ENCODE measurements at regions not wholly inside any gene's neighbourhood (a gene's known extent, or its start where the extent isn't known, plus 50 kb on each side); places are given as distances from the start of the nearest gene placed in this dataset.

DNA sequence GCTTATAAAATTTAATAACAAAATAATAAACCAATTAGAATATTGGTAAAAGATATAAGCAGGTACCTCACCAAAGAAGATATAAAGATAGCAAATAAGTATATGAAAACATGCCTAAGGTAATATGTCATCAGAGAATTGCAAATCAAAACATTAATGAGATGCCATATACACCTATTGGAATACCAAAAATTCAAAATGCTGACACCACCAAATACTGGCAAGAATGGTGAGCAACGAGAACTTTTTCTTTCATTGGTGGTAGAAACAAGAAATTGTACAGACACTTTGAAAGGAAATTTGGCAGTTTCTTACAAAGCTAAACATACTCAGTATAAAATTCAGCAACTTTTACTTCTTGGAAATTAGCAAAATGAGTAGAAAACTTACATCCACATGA, 346.9 kb upstream of the ROBO1 start:
- DNase-seq, result no peak

- DNase-seq, result no peak
These were observed 345.5 kb upstream of the ROBO1 start for GRCh38 chr3:80113331-80113730.

DNA sequence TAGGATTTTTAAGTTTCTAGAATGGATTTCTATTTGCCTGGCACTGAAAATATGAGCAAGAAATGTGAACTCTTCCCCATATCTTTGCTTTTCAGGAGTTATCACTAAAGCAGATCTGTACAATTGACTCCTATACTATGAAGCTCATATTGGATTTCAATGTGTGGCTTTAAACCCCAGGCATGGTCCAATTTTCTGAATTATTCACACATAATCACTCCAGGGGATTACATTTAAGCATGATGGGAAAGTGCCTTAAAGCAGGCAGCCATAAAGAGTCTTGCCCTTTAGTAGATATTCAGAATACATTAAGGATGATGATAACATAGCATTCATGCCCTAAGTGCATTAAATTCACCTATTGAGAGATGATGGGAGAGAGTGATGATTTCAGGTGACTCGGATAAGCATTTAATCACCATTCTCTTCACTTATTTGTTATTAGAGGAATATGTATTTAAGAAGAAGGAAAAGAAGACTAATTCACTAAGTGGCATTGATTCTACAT, 331.8 kb upstream of the ROBO1 start:
- DNase-seq, result no peak

DNA sequence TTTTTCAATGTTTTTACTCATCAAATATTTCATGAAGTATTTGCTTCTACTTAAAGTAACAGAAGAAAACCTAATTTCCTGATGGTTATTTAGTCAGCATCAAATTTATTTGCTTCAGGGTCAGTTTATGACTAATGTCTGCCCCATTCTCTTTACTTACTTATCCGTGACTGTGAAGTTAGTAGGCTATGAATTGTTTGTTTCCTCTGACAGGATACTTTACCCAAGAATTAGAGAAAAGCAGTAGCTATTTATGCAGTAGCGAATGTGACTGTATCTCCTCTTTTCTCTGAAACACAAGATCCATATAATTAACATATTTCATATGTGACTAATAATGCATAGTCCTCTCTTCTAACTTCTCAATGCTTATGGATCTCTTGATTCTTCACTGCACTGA, 329.9 kb upstream of the ROBO1 start:
- no peak for DNase-seq

- DNase-seq, result no peak
These were observed 329.1 kb upstream of the ROBO1 start for GRCh38 chr3:80096909-80097308.

DNA sequence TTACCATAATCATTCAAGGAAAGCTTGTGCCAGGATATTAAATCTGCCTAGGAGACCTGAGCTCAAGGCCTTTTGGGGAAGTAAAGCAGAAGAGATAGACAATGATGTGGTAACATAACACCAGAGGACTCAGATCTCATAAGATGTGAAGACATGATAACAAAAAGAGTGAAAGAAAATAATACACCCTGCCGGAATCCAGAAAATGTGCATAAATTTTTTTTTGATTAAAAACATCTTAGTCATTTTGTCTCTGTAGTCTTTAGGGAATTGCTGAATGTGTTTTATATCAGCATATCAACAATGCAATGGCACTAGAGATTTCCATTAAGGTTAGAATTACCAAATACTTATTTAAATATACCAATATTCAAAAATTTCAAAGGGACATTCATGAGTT, 326.8 kb upstream of the ROBO1 start:
- no peak for DNase-seq

DNA sequence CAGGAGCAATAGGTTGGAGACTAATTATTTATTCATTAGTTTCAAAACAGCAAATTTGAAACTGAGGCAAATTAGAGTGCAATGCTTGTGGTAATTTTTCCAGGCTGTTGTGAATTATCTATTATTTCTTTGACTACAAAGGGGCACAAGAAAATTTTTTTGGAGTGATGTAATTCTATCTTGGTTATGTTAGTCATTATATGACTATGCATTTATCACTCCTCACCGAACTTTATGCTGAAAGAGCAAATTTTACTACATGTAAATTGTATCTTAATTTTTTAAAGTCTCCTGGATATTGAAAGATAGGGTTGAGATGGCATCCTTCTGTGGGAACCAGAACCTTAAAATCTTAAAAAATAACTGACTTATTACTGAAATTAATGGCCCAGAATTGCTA, 320.0 kb upstream of the ROBO1 start:
- DNase-seq, result no peak

- DNase-seq, result no peak
These were observed 318.6 kb upstream of the ROBO1 start for GRCh38 chr3:80086426-80086825.

DNA sequence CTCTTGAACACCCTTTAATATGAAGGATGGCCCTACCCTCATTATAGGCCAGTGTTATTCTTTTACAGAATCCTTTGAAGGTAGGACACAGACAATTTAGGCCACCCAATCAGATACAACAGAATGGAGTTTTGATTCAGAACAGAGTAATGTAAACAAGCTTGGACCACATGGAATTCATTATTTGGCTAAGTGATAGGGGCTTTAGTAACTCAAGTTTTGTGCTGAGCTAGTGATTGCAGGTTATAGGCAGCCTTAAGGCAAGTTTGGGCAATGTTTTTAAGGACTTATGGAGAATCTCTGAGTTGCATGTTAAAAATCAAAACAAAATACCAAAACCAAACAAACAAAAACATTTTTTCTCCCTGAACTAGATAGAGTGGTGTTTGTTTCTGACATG, 312.1 kb upstream of the ROBO1 start:
- no peak for DNase-seq

- no peak for DNase-seq
These were observed 300.7 kb upstream of the ROBO1 start for GRCh38 chr3:80068459-80068858.

DNA sequence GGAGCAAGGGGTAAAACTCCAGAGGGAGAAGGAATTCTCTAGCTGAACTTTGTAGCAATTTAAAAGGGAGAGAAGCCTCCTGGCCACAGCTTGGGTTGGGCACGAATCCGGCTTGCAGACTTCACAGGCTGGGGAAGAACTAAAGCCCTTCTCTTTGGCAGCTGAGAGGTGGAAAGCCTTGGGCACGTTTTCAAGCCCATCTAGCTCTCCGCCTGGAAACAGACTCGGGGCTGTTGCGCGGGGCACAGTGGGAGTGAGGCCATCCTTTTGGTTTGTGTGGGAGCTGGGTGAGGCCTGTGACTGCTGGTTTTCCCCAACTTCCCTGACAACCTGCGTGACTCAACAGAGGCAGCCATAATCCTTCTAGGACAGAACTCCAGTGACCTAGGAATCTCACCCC, 295.7 kb upstream of the ROBO1 start:
- DNase-seq, result no peak

DNA sequence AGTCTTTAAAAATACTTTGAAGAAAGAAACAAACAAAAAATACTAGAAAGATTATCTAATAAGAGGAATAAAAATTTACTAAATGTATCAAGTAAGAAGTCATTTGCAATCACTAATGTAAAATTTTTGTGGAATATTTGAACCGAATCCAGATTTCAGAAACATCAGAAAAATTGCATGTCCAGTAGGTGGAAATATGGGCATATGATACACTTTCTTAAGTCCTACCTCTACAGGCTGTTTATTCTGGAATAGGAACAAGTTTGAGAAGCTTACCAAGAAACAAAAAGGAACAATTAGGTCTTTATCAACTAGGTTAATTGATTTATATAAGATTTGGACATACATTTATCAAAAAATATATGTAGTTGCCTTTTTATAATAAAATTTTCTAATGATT, 292.9 kb upstream of the ROBO1 start:
- no peak for DNase-seq

- no peak for DNase-seq
These were observed 287.5 kb upstream of the ROBO1 start for GRCh38 chr3:80055306-80055705.

DNA sequence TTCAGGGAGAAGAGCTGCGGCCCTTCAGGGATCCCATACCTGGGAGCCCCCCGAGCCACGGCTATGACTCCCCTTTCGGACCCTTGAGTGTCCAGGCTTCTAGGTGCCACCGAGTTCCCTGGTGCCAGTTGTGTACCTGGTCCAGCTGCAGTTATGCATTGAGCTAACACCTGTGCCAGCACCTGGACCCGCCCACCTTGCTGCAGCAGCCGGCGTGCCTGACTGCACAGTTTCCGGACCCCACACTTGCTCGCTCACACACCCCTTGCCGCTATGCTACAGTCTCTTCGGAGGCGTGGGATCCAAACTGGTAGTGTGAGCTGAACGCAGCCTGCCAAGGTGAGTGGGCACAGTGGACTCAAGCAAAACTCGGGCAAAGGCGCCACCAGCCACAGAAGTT, 284.5 kb upstream of the ROBO1 start:
- DNase-seq, result no peak

GRCh38 chr3:80051602-80051962, 283.8 kb upstream of the ROBO1 start:
- DNase-seq, result no peak

DNA sequence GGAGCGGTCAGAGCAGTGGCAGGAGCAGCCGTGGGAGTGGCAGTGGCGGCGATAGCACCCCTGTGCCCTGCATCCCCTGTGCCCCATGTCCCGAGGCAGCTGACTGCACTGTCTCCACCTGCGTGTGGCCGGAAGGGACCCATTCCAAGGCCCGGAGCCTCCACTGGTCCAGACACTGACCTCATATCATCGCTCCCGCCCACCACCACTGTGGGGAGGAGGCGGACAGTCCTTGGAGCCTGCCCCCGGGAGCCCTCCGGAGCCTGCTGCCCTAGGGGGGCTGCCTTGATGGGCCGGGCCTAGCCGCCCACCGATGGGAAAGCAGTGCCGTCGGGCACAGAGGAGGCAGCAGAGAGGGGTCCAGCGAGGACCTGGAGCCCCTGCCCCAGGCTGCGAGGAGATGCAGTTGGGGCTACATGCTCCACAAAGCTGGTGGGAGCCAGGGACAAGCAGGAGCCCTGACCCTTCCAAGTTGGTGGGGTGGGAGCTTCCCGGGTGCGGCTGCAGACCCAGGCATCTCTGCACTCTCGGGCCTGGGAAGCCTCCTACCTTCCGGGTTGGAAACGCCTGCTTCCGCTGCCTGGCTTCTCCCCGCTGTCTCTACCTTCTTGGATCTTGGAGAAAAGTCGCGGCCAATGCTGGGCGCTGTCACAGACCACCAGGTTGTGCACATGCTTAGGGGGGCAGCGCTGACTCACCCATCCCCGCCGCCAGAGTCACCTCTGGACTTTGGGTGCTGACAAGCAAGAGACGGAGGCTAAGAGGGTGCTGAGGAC, 283.2 kb upstream of the ROBO1 start:
- no peak for DNase-seq

DNA sequence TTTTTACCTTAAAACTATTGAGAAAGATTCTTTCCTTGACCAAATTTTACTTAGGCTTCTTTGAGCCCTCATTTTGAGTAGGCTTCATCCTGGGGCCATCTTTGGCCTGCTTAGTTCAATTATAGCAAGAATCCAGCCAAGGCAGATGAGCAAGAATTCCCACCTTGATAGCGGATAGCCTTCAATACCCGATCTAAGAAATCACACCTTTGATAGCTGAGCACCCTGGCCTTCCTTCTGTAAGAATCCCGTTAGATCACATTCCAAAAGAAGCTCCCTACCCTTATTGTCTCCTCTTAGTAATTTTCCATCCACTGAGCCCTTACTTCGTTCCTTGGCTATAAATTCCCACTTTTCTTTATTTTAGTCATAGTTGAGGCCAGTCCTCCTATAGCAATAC, 275.4 kb upstream of the ROBO1 start:
- DNase-seq, result no peak

GRCh38 chr3:80040067-80040466, 272.3 kb upstream of the ROBO1 start:
- no peak for DNase-seq

DNA sequence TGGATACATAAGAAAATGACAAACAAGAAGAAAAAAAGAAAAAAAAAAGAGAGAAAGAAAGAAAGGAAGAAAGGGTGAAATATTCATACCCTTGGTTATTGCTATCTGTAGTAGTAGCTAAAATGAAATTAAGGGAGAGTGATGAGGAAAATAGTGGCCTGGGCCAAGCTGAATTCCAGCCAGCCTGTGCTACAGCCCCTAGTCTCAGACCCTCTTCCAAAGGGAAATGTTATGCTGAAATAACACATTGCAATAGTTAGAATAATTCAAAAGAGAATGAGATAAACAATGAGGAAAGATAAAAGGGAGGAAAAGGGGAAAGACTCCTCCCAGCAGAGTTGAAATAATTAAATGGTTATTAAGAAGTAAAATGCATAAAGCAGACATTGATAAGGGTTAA, 268.4 kb upstream of the ROBO1 start:
- DNase-seq, result no peak

DNA sequence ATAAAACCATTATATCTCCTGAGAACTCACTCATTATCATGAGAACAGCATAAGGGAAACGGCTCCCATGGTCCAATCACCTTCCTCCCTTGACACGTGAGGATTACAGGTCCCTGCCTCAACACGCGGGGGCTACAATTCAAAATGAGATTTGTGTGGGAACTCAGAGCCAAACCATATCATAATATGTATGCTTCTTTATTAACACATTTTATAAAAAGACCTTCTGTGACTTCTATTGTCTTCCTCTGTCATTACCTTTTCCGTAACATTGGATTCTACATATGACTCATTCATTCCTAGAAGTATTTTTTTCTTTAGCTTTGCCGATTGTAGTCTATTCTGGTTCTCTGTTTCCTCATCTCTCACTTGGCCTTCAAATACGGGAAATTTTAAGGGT, 267.2 kb upstream of the ROBO1 start:
- DNase-seq, result no peak

DNA sequence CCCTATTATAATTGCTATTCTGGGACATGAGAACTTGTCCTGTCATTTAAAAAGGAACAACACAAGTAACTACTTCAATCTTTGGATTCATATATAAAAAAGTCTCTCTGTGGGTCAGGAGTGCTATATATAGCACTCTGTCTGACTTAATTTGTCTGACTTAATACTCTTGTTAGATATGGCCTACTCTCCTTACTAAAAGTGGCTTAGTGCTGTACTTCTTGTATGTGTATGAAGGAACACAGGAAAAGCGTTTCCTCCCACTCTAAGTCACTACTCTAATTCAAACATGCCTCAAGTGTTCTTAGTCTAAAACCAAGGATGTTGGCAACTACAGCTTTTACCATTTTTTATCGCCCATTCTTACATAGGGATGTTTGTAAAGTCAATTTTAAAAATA, 255.2 kb upstream of the ROBO1 start:
- no peak for DNase-seq

- no peak for DNase-seq
These were observed 250.6 kb upstream of the ROBO1 start for GRCh38 chr3:80018375-80018774.

- no peak for DNase-seq
These were observed 249.6 kb upstream of the ROBO1 start for GRCh38 chr3:80017369-80017768.

GRCh38 chr3:80014576-80014975, 246.8 kb upstream of the ROBO1 start:
- DNase-seq, result no peak

GRCh38 chr3:80010021-80010571, 242.3 kb upstream of the ROBO1 start:
- no peak for DNase-seq
